Panc1 (cell line): ENCODE measurements at regions not wholly inside any gene's neighbourhood (a gene's known extent, or its start where the extent isn't known, plus 50 kb on each side); places are given as distances from the start of the nearest gene placed in this dataset.

Source experiments
- ATAC-seq: fragments of 200-7000 bp; cut with Tn5 transposase; 2 replicates; pipeline ENCODE4 v1.9.1; 2020; ENCODE audit warnings: mild to moderate bottlenecking, moderate library complexity
- BruUV-seq: library from RNA; stranded (reverse); fragments of 400-500 nt; replicated peaks from 2 replicates; lab custom pipeline; 2021; lab: Mats Ljungman, UMichigan
- CTCF ChIA-PET: fragments of 300-600 bp; sonication (Branson Sonifier 250); formaldehyde crosslinking; loops from one replicate; lab custom pipeline; 2022; ENCODE audit warnings: antibody characterized with exemption; lab: Charles Lee
- POLR2A ChIA-PET: fragments of 300-600 bp; sonication (Branson Sonifier 250); formaldehyde crosslinking; loops from one replicate; lab custom pipeline; 2022; ENCODE audit warnings: antibody characterized with exemption; lab: Charles Lee
- DNase-seq: peaks from one replicate; pipeline ENCODE4 v3.0.0-alpha.2; 2010; ENCODE audit warnings: low read depth, low spot score
- H3K27ac ChIP-seq: 2 replicates; pipeline ENCODE4 v1.5.1; 2011; ENCODE audit warnings: mild to moderate bottlenecking, low read length, inconsistent platforms
- H3K27me3 ChIP-seq: fragments of 200-500 bp; sonication (Bioruptor generic); 2 replicates; pipeline ENCODE4 v1.6.0; 2014; ENCODE audit warnings: low read length, inconsistent platforms; ENCODE audit not compliant: control insufficient read depth, insufficient read depth
- H3K36me3 ChIP-seq: fragments of 200-500 bp; sonication (Bioruptor generic); 2 replicates; pipeline ENCODE4 v1.5.1; 2014; ENCODE audit warnings: inconsistent platforms, mild to moderate bottlenecking, low read length, moderate library complexity; ENCODE audit not compliant: control insufficient read depth, insufficient read depth
- H3K4me1 ChIP-seq: 2 replicates; pipeline ENCODE4 v1.5.1; 2011; ENCODE audit warnings: inconsistent platforms, mild to moderate bottlenecking, low read length, moderate library complexity; ENCODE audit not compliant: control insufficient read depth, insufficient read depth
- H3K4me3 ChIP-seq, 2 experiments: 2 replicates each; pipeline ENCODE4 v1.5.1; 2011 to 2012; ENCODE audit warnings: low read depth in 2 of 2, low read length in 2 of 2, mild to moderate bottlenecking in 2 of 2, inconsistent platforms in 1 of 2, moderate library complexity in 1 of 2
- H3K9me3 ChIP-seq: fragments of 200-500 bp; sonication (Bioruptor generic); 2 replicates; pipeline ENCODE4 v1.5.1; 2014; ENCODE audit warnings: low read depth, mild to moderate bottlenecking, inconsistent platforms, low read length, moderate library complexity; ENCODE audit not compliant: control insufficient read depth, insufficient read depth
- CTCF ChIP-seq: fragments of 450-650 bp; IDR thresholded peaks from 2 replicates; pipeline ENCODE4 v1.5.1; 2017; ENCODE audit warnings: mild to moderate bottlenecking
- POLR2AphosphoS5 ChIP-seq: IDR thresholded peaks from 2 replicates; pipeline ENCODE4 v1.6.1; 2012; ENCODE audit warnings: mild to moderate bottlenecking, low read depth, low read length, moderate library complexity
- REST ChIP-seq, 2 experiments: IDR thresholded peaks; 2 replicates each; pipeline ENCODE4 v1.6.1; 2011 to 2012; ENCODE audit warnings: low read depth in 2 of 2, control low read depth in 1 of 2, low read length in 1 of 2, mild to moderate bottlenecking in 1 of 2, moderate library complexity in 1 of 2; ENCODE audit not compliant: insufficient read depth in 1 of 2
- SIN3A ChIP-seq: IDR thresholded peaks from 2 replicates; pipeline ENCODE4 v1.6.1; 2012; ENCODE audit warnings: low read depth, mild to moderate bottlenecking, low read length, moderate library complexity, borderline replicate concordance; ENCODE audit not compliant: insufficient read depth
- TCF7L2 ChIP-seq: IDR thresholded peaks from 2 replicates; pipeline ENCODE4 v1.6.1; 2011; ENCODE audit warnings: mild to moderate bottlenecking, low read depth, low read length, inconsistent platforms
- in situ Hi-C: cut with HindIII; loops from 2 replicates; pipeline ENCODE4 v1.10.0; 2016; ENCODE audit warnings: low sequenced_read_pairs, low pct_unique_long_range_greater_than_20kb
- intact Hi-C: fragments of 100-400 bp; cut with micrococcal nuclease; formaldehyde crosslinking; loops from one replicate; pipeline ENCODE4 v1.10.0; 2022; ENCODE audit not compliant: unreplicated experiment

DNA sequence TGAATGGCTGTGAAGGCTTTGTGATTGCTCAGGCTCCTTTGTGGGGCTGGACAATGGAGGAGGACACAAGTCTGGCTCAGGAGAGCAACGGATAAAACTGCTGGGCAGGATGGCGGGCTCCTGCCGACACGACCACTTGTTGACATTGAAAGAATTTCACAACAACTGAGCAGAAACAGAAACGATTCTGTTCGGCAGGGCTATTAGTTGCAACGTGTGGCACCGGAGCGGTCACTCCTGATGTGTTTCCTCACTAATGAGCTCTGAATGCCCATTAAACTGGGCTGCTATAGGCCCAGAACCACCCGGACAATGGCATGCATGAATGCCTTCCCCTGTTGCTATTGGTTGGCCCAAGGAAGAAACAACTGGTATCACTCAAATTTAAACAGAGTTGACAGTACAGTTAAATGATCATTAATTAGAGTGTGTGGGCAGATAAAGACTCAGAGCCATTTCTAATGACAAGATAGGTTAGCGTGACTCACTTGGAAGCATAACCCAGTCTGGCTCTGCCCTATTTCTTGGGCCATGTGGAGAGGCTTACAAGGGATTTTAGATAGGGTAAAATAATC, 142.9 kb downstream of the ASCL1 start:
- ChIA-PET CTCF (interaction anchor here (0.6 kb wide), 1 partner anchor 16 kb away, joined by 3 read pairs; no protein-coding TSS in a partner anchor), POLR2A (no interaction called here)
- no TSS peak for BruUV-seq
- no peaks in the 10 kb centered on the region for H3K36me3 ChIP-seq
- H3K27me3 ChIP-seq = no peaks in the 10 kb centered on the region
- in situ Hi-C loops = no loop called here
- no peak overlapping the region for H3K27ac ChIP-seq
- DNase-seq (no peak), ATAC-seq (no peak)
- no peaks in the 10 kb centered on the region for H3K9me3 ChIP-seq
- H3K4me1 ChIP-seq = no peaks in the 10 kb centered on the region
- TF ChIP-seq SIN3A = no peak
- TF ChIP-seq REST (IDR thresholded peaks at IDR 0.05; ENCODE audit: insufficient read depth in 1 of 2, low read depth in 2 of 2, low read length in 1 of 2) = no peak
- TF ChIP-seq CTCF = no peak
- no peak for TF ChIP-seq TCF7L2
- TF ChIP-seq POLR2AphosphoS5 = no peak
- intact Hi-C loops = no loop called here
- H3K4me3 ChIP-seq = no peak overlapping the region

DNA sequence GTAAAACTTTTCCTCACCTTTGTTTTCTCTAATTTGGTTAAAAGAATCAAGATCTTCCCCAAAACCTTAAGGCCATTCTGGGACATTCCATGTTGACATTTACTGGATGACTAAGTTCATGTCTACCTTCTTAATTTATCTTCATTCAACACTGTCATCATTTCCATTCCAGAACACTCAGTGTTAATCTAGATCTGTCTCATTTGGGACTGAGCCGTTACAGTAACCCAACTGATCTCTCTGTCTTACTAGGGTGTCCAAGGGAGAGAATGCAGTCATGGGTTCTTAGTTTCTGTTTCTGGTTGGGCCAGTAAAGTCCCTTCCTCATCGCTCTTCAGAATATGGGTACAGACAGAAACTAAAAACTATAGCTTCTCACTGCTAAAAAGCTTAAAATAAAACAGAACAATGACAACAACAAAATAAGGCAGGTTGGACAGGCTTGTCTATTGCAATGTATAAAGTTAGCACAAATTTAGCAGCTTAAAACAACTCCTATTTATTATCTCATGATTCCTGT, 144.8 kb downstream of the ASCL1 start:
- Histone ChIP-seq H3K9me3 (no peaks in the 10 kb centered on the region), H3K27ac (no peak overlapping the region), H3K4me1 (no peaks in the 10 kb centered on the region), H3K4me3 (no peak overlapping the region), H3K27me3 (no peaks in the 10 kb centered on the region), H3K36me3 (no peaks in the 10 kb centered on the region)
- BruUV-seq = no TSS peak
- intact Hi-C loops (no loop called here), in situ Hi-C loops (no loop called here)
- DNase-seq (no peak), ATAC-seq (no peak)
- ChIA-PET POLR2A (no interaction called here), CTCF (no interaction called here)
- TF ChIP-seq TCF7L2 (no peak), POLR2AphosphoS5 (no peak), CTCF (no peak)
